GM12878 (cell line): ENCODE measurements at regions not wholly inside any gene's neighbourhood (a gene's known extent, or its start where the extent isn't known, plus 50 kb on each side); places are given as distances from the start of the nearest gene placed in this dataset.

Source experiments
- ATAC-seq: fragments of 200-7000 bp; cut with Tn5 transposase; 3 replicates; pipeline ENCODE4 v1.9.1; 2020; ENCODE audit warnings: mild to moderate bottlenecking, moderate library complexity
- BruUV-seq: library from RNA; stranded (reverse); fragments of 400-500 nt; replicated peaks from 2 replicates; lab custom pipeline; 2021; lab: Mats Ljungman, UMichigan
- CTCF ChIA-PET: fragments of 300-600 bp; sonication (Branson Sonifier 250); formaldehyde crosslinking; extraction: SDS; loops from one replicate; lab custom pipeline; 2021; ENCODE audit warnings: inconsistent platforms; lab: Yijun Ruan, JAX
- POLR2A ChIA-PET: fragments of 350-600 bp; formaldehyde crosslinking; extraction: SDS; loops from one replicate; lab custom pipeline; 2021; ENCODE audit warnings: inconsistent platforms; lab: Charles Lee
- RAD21 ChIA-PET: fragments of 300-600 bp; sonication (Branson Sonifier 250); formaldehyde crosslinking; loops from one replicate; lab custom pipeline; 2023; ENCODE audit warnings: antibody characterized with exemption; ENCODE audit not compliant: unreplicated experiment; lab: Charles Lee
- SMC1A ChIA-PET: fragments of 300-600 bp; sonication (Branson Sonifier 250); formaldehyde crosslinking; loops from one replicate; lab custom pipeline; 2023; ENCODE audit not compliant: unreplicated experiment, uncharacterized antibody; lab: Charles Lee
- DNase-seq: peaks from one replicate; pipeline ENCODE4 v3.0.0-alpha.2; 2011; ENCODE audit warnings: low read depth, low spot score
- FAIRE-seq: peaks from 3 replicates; lab custom pipeline; 2011; peaks lifted over from hg19 to GRCh38; lab: Jason Lieb, UNC
- H2AFZ ChIP-seq: 2 replicates; pipeline ENCODE4 v1.6.0; 2011; ENCODE audit warnings: low read depth, low read length, control low read depth; ENCODE audit not compliant: control insufficient read depth
- H3K27ac ChIP-seq: 2 replicates; pipeline ENCODE4 v1.5.1; 2011; ENCODE audit warnings: control low read depth; ENCODE audit not compliant: control insufficient read depth, insufficient read depth
- H3K27me3 ChIP-seq, 2 experiments: replicated peaks in 1 of 2; 2 replicates each; pipeline versions ENCODE4 v1.6.0 to v1.6.1; 2011; ENCODE audit warnings: low read length in 1 of 2; ENCODE audit not compliant: control insufficient read depth in 2 of 2, insufficient read depth in 2 of 2
- H3K36me3 ChIP-seq, 2 experiments: 2 replicates each; pipeline ENCODE4 v1.5.1; 2011; ENCODE audit warnings: low read length in 1 of 2; ENCODE audit not compliant: control insufficient read depth in 2 of 2, insufficient read depth in 2 of 2
- H3K4me1 ChIP-seq: 2 replicates; pipeline ENCODE4 v1.6.1; 2011; ENCODE audit warnings: mild to moderate bottlenecking, low read length, moderate library complexity, mixed read lengths; ENCODE audit not compliant: control insufficient read depth, insufficient read depth
- H3K4me2 ChIP-seq: 2 replicates; pipeline ENCODE4 v1.6.0; 2011; ENCODE audit warnings: control low read depth; ENCODE audit not compliant: control insufficient read depth, insufficient read depth
- H3K4me3 ChIP-seq: fragments of 200-600 bp; sonication (generic); 2 replicates; pipeline ENCODE4 v1.5.1; 2016
- H3K79me2 ChIP-seq: 2 replicates; pipeline ENCODE4 v1.6.0; 2011; ENCODE audit warnings: low read length; ENCODE audit not compliant: control insufficient read depth, insufficient read depth
- H3K9ac ChIP-seq: 2 replicates; pipeline ENCODE4 v1.8.0; 2011; ENCODE audit warnings: low read length, control low read depth, mixed read lengths; ENCODE audit not compliant: control insufficient read depth, insufficient read depth
- H3K9me3 ChIP-seq: replicated peaks from 3 replicates; pipeline ENCODE4 v1.5.1; 2011; ENCODE audit warnings: mild to moderate bottlenecking, low read length; ENCODE audit not compliant: control insufficient read depth, insufficient read depth
- H4K20me1 ChIP-seq: 2 replicates; pipeline ENCODE4 v1.6.0; 2011; ENCODE audit not compliant: control insufficient read depth, insufficient read depth
- EGR1 ChIP-seq, 2 experiments: IDR thresholded peaks; 1 replicate in 1 of 2; 2 replicates in 1 of 2; pipeline ENCODE4 v1.6.1; 2011 to 2012; ENCODE audit warnings: low read depth in 2 of 2, low read length in 2 of 2, borderline replicate concordance in 1 of 2, mild to moderate bottlenecking in 1 of 2, moderate library complexity in 1 of 2
- IRF4 ChIP-seq: IDR thresholded peaks from 2 replicates; pipeline ENCODE4 v1.6.1; 2011; ENCODE audit warnings: low read depth, low read length
- KAT2A ChIP-seq: conservative IDR thresholded peaks from 2 replicates; pipeline ENCODE4 v1.6.1; 2011; ENCODE audit warnings: low read depth, low read length; ENCODE audit not compliant: control insufficient read depth
- POU2F2 ChIP-seq: IDR thresholded peaks from 3 replicates; pipeline ENCODE4 v1.6.1; 2011; ENCODE audit warnings: low read depth, mild to moderate bottlenecking, low read length, borderline replicate concordance
- RUNX3 ChIP-seq: IDR thresholded peaks from 2 replicates; pipeline ENCODE4 v1.6.1; 2012; ENCODE audit warnings: low read length, inconsistent platforms
- TCF7 ChIP-seq: IDR thresholded peaks from 2 replicates; pipeline ENCODE4 v1.6.1; 2014; ENCODE audit warnings: antibody characterized with exemption, borderline replicate concordance
- WGBS: methylation state at CpG from one replicate; pipeline ENCODE4 v1.1.6; 2016; ENCODE audit warnings: low lambda C conversion rate; ENCODE audit not compliant: insufficient replicate concordance, insufficient coverage; ENCODE audit errors: missing lambda C conversion rate; 5-methylcytosine and 5-hydroxymethylcytosine counted together
- in situ Hi-C: fragments of 300-500 bp; cut with MboI; formaldehyde crosslinking; loops from 9 replicates; pipeline ENCODE4 v1.14.3; 2018; ENCODE audit warnings: mixed read lengths
- intact Hi-C: fragments of 100-400 bp; cut with micrococcal nuclease; formaldehyde crosslinking; loops from one replicate; pipeline ENCODE4 v1.14.2; 2022; ENCODE audit not compliant: unreplicated experiment
- TF ChIP-seq, protein P1 (sequence below): IDR thresholded peaks from 2 replicates; pipeline ENCODE4 v1.6.1; 2011; ENCODE audit warnings: low read depth, mild to moderate bottlenecking, low read length, moderate library complexity, borderline replicate concordance; ENCODE audit errors: extremely low read depth
- TF ChIP-seq, protein P2 (sequence below): IDR thresholded peaks from 2 replicates; pipeline ENCODE4 v1.6.1; 2012; ENCODE audit warnings: mild to moderate bottlenecking, low read depth, low read length
- TF ChIP-seq, protein P3 (sequence below): fragments of 450-650 bp; formaldehyde crosslinking; IDR thresholded peaks from 2 replicates; pipeline ENCODE4 v1.4.0; 2022; ENCODE audit warnings: mild to moderate bottlenecking, moderate library complexity
- TF ChIP-seq, protein P4 (sequence below): fragments of 150-350 bp; IDR thresholded peaks from 2 replicates; pipeline ENCODE4 v1.6.1; 2014; ENCODE audit warnings: mild to moderate bottlenecking, low read depth, low read length

DNA sequence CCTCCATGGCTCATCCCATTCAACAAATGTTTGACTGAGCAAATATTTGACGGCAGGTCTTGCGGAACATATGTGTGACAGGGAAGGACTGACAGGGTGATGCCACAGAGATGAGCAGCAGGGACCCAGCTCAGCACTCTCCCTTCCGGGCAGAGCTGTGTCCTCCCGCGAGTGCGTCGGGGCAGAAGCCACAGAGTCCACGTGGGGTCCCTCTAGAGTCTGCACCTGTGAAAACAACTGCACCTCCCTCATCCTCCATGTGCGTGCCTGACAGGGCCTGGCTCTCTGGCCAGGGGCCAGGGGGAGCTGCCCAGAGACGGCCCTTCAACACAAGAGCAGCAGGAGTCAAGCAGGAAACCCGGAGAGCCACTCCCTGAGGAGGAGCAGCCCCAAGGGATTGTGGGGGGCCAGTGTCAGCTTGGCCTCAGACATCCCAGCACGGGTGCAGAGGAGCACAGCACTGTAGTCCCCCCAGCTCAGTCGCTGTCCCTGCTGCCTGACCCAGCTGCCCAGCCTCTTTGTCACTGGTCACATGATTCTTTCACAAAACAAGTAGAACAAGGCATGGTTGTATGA, 83.6 kb upstream of the TMEM72 start:
- no peak for ATAC-seq
- Histone ChIP-seq H3K9ac (no peak overlapping the region), H4K20me1 (no peaks in the 10 kb centered on the region)
- TF ChIP-seq, protein P1, sequence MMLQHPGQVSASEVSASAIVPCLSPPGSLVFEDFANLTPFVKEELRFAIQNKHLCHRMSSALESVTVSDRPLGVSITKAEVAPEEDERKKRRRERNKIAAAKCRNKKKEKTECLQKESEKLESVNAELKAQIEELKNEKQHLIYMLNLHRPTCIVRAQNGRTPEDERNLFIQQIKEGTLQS = no peak
- TF ChIP-seq TCF7 (no peak), IRF4 (no peak), POU2F2 (no peak), RUNX3 (no peak), KAT2A (no peak), EGR1 (IDR thresholded peaks at IDR 0.05; ENCODE audit: borderline replicate concordance in 1 of 2, low read depth in 2 of 2, low read length in 2 of 2) (no peak)
- TF ChIP-seq, protein P2, sequence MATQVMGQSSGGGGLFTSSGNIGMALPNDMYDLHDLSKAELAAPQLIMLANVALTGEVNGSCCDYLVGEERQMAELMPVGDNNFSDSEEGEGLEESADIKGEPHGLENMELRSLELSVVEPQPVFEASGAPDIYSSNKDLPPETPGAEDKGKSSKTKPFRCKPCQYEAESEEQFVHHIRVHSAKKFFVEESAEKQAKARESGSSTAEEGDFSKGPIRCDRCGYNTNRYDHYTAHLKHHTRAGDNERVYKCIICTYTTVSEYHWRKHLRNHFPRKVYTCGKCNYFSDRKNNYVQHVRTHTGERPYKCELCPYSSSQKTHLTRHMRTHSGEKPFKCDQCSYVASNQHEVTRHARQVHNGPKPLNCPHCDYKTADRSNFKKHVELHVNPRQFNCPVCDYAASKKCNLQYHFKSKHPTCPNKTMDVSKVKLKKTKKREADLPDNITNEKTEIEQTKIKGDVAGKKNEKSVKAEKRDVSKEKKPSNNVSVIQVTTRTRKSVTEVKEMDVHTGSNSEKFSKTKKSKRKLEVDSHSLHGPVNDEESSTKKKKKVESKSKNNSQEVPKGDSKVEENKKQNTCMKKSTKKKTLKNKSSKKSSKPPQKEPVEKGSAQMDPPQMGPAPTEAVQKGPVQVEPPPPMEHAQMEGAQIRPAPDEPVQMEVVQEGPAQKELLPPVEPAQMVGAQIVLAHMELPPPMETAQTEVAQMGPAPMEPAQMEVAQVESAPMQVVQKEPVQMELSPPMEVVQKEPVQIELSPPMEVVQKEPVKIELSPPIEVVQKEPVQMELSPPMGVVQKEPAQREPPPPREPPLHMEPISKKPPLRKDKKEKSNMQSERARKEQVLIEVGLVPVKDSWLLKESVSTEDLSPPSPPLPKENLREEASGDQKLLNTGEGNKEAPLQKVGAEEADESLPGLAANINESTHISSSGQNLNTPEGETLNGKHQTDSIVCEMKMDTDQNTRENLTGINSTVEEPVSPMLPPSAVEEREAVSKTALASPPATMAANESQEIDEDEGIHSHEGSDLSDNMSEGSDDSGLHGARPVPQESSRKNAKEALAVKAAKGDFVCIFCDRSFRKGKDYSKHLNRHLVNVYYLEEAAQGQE = no peak
- TF ChIP-seq, protein P3, sequence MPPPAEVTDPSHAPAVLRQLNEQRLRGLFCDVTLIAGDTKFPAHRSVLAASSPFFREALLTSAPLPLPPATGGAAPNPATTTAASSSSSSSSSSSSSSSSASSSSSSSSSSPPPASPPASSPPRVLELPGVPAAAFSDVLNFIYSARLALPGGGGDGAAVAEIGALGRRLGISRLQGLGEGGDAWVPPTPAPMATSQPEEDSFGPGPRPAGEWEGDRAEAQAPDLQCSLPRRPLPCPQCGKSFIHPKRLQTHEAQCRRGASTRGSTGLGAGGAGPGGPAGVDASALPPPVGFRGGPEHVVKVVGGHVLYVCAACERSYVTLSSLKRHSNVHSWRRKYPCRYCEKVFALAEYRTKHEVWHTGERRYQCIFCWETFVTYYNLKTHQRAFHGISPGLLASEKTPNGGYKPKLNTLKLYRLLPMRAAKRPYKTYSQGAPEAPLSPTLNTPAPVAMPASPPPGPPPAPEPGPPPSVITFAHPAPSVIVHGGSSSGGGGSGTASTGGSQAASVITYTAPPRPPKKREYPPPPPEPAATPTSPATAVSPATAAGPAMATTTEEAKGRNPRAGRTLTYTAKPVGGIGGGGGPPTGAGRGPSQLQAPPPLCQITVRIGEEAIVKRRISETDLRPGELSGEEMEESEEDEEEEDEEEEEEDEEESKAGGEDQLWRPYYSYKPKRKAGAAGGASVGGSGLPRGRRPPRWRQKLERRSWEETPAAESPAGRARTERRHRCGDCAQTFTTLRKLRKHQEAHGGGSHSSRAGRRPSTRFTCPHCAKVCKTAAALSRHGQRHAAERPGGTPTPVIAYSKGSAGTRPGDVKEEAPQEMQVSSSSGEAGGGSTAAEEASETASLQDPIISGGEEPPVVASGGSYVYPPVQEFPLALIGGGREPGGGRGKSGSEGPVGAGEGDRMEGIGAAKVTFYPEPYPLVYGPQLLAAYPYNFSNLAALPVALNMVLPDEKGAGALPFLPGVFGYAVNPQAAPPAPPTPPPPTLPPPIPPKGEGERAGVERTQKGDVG (CRISPR knock-in tag) = no peak
- TF ChIP-seq, protein P4, sequence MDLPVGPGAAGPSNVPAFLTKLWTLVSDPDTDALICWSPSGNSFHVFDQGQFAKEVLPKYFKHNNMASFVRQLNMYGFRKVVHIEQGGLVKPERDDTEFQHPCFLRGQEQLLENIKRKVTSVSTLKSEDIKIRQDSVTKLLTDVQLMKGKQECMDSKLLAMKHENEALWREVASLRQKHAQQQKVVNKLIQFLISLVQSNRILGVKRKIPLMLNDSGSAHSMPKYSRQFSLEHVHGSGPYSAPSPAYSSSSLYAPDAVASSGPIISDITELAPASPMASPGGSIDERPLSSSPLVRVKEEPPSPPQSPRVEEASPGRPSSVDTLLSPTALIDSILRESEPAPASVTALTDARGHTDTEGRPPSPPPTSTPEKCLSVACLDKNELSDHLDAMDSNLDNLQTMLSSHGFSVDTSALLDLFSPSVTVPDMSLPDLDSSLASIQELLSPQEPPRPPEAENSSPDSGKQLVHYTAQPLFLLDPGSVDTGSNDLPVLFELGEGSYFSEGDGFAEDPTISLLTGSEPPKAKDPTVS = no peak
- TF ChIP-seq, all 136 proteins: peak for 0
- RAD21 ChIA-PET = no interaction called here
- CTCF ChIA-PET = interaction anchor here (0.9 kb wide), 1 partner anchor 34 kb away, joined by 3 read pairs; no protein-coding TSS in a partner anchor
- no TSS peak for BruUV-seq
- 53% methylated on average over 13 of the region's 13 CpGs for WGBS
- DNase-seq (no peak), FAIRE-seq (no peak)
- POLR2A ChIA-PET = no interaction called here
- H3K4me3 ChIP-seq = no peak overlapping the region
- no peaks in the 10 kb centered on the region for H3K36me3 ChIP-seq
- intact Hi-C loops (no loop called here), in situ Hi-C loops (no loop called here)
- no peak overlapping the region for H3K4me2 ChIP-seq
- SMC1A ChIA-PET = no interaction called here
- H3K27ac ChIP-seq = no peak overlapping the region
- peaks cover 0 to 2% of the 10 kb centered on the region in 2 experiments; a peak in 1 of 4 replicates for H3K27me3 ChIP-seq
- H3K9me3 ChIP-seq = no peaks in the 10 kb centered on the region
- no peaks in the 10 kb centered on the region for H3K79me2 ChIP-seq
- H3K4me1 ChIP-seq = no peaks in the 10 kb centered on the region
- H2AFZ ChIP-seq = no peak overlapping the region
